Lower leg skin (tissue), 3 donors: ENCODE measurements at regions not wholly inside any gene's neighbourhood (a gene's known extent, or its start where the extent isn't known, plus 50 kb on each side); places are given as distances from the start of the nearest gene placed in this dataset.

ENCODE experiments used
- POLR2A ChIP-seq, 2 donors: fragments of 450-650 bp; IDR thresholded peaks; one replicate each; pipeline ENCODE4 v1.6.1; 2016 to 2017; ENCODE audit warnings: antibody characterized with exemption in 2 of 2, mild to moderate bottlenecking in 1 of 2, moderate library complexity in 1 of 2
- TF ChIP-seq, protein P1 (sequence below), 3 donors: fragments of 450-650 bp; IDR thresholded peaks; one replicate each; pipeline ENCODE4 v1.5.1; 2016; ENCODE audit warnings: antibody characterized with exemption in 3 of 3, mild to moderate bottlenecking in 3 of 3, moderate library complexity in 2 of 3

DNA sequence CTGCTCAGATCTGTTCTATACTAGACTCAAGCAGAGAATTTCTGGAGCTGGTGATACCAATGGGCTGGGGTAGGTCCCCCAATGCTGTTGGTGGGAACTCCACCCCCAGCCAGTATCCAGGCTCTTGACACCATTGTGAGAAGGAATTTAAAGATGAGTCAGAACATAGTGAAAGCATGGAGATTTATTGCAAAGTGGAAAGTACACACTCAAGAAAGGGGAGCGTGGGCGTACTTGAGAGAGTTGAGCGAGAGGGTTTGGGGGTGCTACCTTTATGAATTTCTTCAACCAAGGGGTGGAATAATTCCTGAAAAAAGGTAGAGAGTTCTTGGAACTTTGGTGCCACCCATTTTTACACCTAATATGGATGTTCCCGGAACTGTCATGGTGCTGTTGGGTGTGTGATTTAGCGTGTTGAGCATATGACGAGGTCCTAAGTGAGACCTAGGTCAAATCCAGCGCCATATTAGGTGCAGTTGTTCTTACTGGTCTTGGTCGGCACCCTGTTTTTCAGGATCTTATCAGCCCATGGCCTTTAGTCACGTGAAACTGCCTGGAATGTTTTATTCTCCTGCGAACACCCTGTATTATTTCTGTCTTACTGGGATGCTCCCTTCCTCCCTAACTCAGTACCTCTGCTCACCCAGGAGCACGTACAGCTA, 122.0 kb upstream of the AHR start:
- TF ChIP-seq POLR2A (IDR thresholded peaks at IDR 0.05), result no peak
- TF ChIP-seq, protein P1, sequence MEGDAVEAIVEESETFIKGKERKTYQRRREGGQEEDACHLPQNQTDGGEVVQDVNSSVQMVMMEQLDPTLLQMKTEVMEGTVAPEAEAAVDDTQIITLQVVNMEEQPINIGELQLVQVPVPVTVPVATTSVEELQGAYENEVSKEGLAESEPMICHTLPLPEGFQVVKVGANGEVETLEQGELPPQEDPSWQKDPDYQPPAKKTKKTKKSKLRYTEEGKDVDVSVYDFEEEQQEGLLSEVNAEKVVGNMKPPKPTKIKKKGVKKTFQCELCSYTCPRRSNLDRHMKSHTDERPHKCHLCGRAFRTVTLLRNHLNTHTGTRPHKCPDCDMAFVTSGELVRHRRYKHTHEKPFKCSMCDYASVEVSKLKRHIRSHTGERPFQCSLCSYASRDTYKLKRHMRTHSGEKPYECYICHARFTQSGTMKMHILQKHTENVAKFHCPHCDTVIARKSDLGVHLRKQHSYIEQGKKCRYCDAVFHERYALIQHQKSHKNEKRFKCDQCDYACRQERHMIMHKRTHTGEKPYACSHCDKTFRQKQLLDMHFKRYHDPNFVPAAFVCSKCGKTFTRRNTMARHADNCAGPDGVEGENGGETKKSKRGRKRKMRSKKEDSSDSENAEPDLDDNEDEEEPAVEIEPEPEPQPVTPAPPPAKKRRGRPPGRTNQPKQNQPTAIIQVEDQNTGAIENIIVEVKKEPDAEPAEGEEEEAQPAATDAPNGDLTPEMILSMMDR (IDR thresholded peaks at IDR 0.05), result no peak
